IMR-90 (cell line): ENCODE measurements at regions not wholly inside any gene's neighbourhood (a gene's known extent, or its start where the extent isn't known, plus 50 kb on each side); places are given as distances from the start of the nearest gene placed in this dataset.

Source experiments
- ATAC-seq: fragments of 200-7000 bp; cut with Tn5 transposase; 2 replicates; pipeline ENCODE4 v1.9.1; 2020; ENCODE audit warnings: low read depth, mild to moderate bottlenecking, moderate library complexity
- BruUV-seq: library from RNA; stranded (reverse); fragments of 400-500 nt; replicated peaks from 2 replicates; lab custom pipeline; 2021; lab: Mats Ljungman, UMichigan
- CTCF ChIA-PET: fragments of 300-600 bp; formaldehyde crosslinking; extraction: SDS; loops from one replicate; lab custom pipeline; 2021; ENCODE audit warnings: antibody characterized with exemption; lab: Yijun Ruan, JAX
- POLR2A ChIA-PET: fragments of 300-600 bp; sonication (Branson Sonifier 250); formaldehyde crosslinking; loops from one replicate; lab custom pipeline; 2022; ENCODE audit warnings: antibody characterized with exemption; ENCODE audit not compliant: unreplicated experiment; lab: Charles Lee
- DNase-seq: peaks from one replicate; pipeline ENCODE4 v3.0.0; 2013
- H2AFZ ChIP-seq: replicated peaks from 2 replicates; pipeline ENCODE3; 2013; ENCODE audit warnings: low read length, mild to moderate bottlenecking; ENCODE audit not compliant: poor library complexity
- H2AK5ac ChIP-seq: 2 replicates; pipeline ENCODE4 v1.6.1; 2013; ENCODE audit warnings: low read depth, low read length, inconsistent platforms
- H2AK9ac ChIP-seq: replicated peaks from 2 replicates; pipeline ENCODE3; 2013; ENCODE audit warnings: mild to moderate bottlenecking, low read depth, low read length, moderate library complexity; ENCODE audit not compliant: poor library complexity
- H2BK120ac ChIP-seq: 2 replicates; pipeline ENCODE4 v1.6.1; 2013; ENCODE audit warnings: low read depth, low read length, inconsistent platforms
- H2BK15ac ChIP-seq: 3 replicates; pipeline ENCODE4 v1.6.1; 2013; ENCODE audit warnings: low read depth, low read length, inconsistent platforms
- H2BK20ac ChIP-seq: 2 replicates; pipeline ENCODE4 v1.6.1; 2013; ENCODE audit warnings: low read depth, mild to moderate bottlenecking, inconsistent platforms, low read length, moderate library complexity
- H2BK5ac ChIP-seq: 2 replicates; pipeline ENCODE4 v1.6.1; 2013; ENCODE audit warnings: mild to moderate bottlenecking, low read depth, low read length, inconsistent platforms; ENCODE audit not compliant: poor library complexity, severe bottlenecking
- H3K14ac ChIP-seq: replicated peaks from 2 replicates; pipeline ENCODE4 v1.6.1; 2013; ENCODE audit warnings: low read depth, low read length, inconsistent platforms
- H3K18ac ChIP-seq: 2 replicates; pipeline ENCODE4 v1.6.1; 2013; ENCODE audit warnings: low read depth, low read length, control low read depth
- H3K23ac ChIP-seq: 2 replicates; pipeline ENCODE4 v1.6.1; 2013; ENCODE audit warnings: low read depth, low read length, inconsistent platforms
- H3K27ac ChIP-seq: 2 replicates; pipeline ENCODE4 v1.5.1; 2013; ENCODE audit warnings: mild to moderate bottlenecking, control low read depth, low read length; ENCODE audit not compliant: insufficient read depth
- H3K27me3 ChIP-seq: 2 replicates; pipeline ENCODE4 v1.6.1; 2013; ENCODE audit warnings: low read length; ENCODE audit not compliant: control insufficient read depth, insufficient read depth
- H3K36me3 ChIP-seq: 2 replicates; pipeline ENCODE4 v1.6.1; 2013; ENCODE audit warnings: low read length, mixed read lengths; ENCODE audit not compliant: control insufficient read depth, insufficient read depth
- H3K4ac ChIP-seq: 2 replicates; pipeline ENCODE4 v1.6.1; 2013; ENCODE audit warnings: low read depth, low read length, inconsistent platforms
- H3K4me1 ChIP-seq: 2 replicates; pipeline ENCODE4 v1.6.1; 2013; ENCODE audit warnings: low read length, mixed read lengths; ENCODE audit not compliant: control insufficient read depth, insufficient read depth
- H3K4me2 ChIP-seq: 2 replicates; pipeline ENCODE4 v1.6.1; 2013; ENCODE audit warnings: low read depth, mild to moderate bottlenecking, control low read depth, low read length, moderate library complexity
- H3K4me3 ChIP-seq: 2 replicates; pipeline ENCODE4 v1.5.1; 2013; ENCODE audit warnings: low read depth, mild to moderate bottlenecking, control low read depth, low read length, moderate library complexity; ENCODE audit not compliant: insufficient read depth
- H3K56ac ChIP-seq: 2 replicates; pipeline ENCODE4 v1.6.1; 2013; ENCODE audit warnings: low read length, inconsistent platforms; ENCODE audit not compliant: insufficient read depth; ENCODE audit errors: extremely low read depth
- H3K79me1 ChIP-seq, 2 experiments: 2 replicates each; pipeline ENCODE4 v1.6.1; 2013; ENCODE audit warnings: low read length in 2 of 2, inconsistent platforms in 1 of 2, low read depth in 1 of 2
- H3K9ac ChIP-seq: 2 replicates; pipeline ENCODE4 v1.6.1; 2013; ENCODE audit warnings: low read depth, low read length, control low read depth
- H3K9me1 ChIP-seq: 2 replicates; pipeline ENCODE4 v1.6.1; 2013; ENCODE audit warnings: low read length, inconsistent platforms; ENCODE audit not compliant: insufficient read depth
- H3K9me3 ChIP-seq: 2 replicates; pipeline ENCODE4 v1.6.1; 2013; ENCODE audit warnings: low read length; ENCODE audit not compliant: control insufficient read depth, insufficient read depth
- H4K20me1 ChIP-seq: 2 replicates; pipeline ENCODE4 v1.6.1; 2013; ENCODE audit warnings: low read length, inconsistent platforms; ENCODE audit not compliant: insufficient read depth
- H4K5ac ChIP-seq: 2 replicates; pipeline ENCODE4 v1.6.1; 2013; ENCODE audit warnings: mild to moderate bottlenecking, low read depth, low read length, control low read depth
- H4K8ac ChIP-seq, 2 experiments: 2 replicates each; pipeline ENCODE4 v1.6.1; 2013; ENCODE audit warnings: low read depth in 2 of 2, low read length in 2 of 2, control low read depth in 1 of 2, inconsistent platforms in 1 of 2
- H4K91ac ChIP-seq: 2 replicates; pipeline ENCODE4 v1.6.1; 2013; ENCODE audit warnings: low read depth, low read length, inconsistent platforms; ENCODE audit not compliant: insufficient read depth
- BHLHE40 ChIP-seq: fragments of 150-350 bp; IDR thresholded peaks from 2 replicates; pipeline ENCODE4 v1.6.1; 2016; ENCODE audit warnings: mild to moderate bottlenecking, low read depth, low read length
- CEBPB ChIP-seq: IDR thresholded peaks from 2 replicates; pipeline ENCODE4 v1.6.1; 2012; ENCODE audit warnings: low read depth, low read length, improper control_type of control experiment
- CHD1 ChIP-seq: IDR thresholded peaks from 2 replicates; pipeline ENCODE4 v1.6.1; 2012; ENCODE audit warnings: low read depth, low read length, improper control_type of control experiment
- FOS ChIP-seq: fragments of 150-350 bp; IDR thresholded peaks from 2 replicates; pipeline ENCODE4 v1.6.1; 2016; ENCODE audit warnings: low read depth, low read length
- MAFK ChIP-seq: IDR thresholded peaks from 2 replicates; pipeline ENCODE4 v1.6.1; 2012; ENCODE audit warnings: low read depth, low read length, improper control_type of control experiment
- MAZ ChIP-seq: IDR thresholded peaks from 2 replicates; pipeline ENCODE4 v1.6.1; 2012; ENCODE audit warnings: low read depth, mild to moderate bottlenecking, low read length, improper control_type of control experiment, moderate library complexity, borderline replicate concordance
- MXI1 ChIP-seq: IDR thresholded peaks from 2 replicates; pipeline ENCODE4 v1.6.1; 2012; ENCODE audit warnings: low read depth, mild to moderate bottlenecking, low read length, moderate library complexity, borderline replicate concordance
- NFE2L2 ChIP-seq: fragments of 150-350 bp; IDR thresholded peaks from 2 replicates; pipeline ENCODE4 v1.6.1; 2016; ENCODE audit warnings: low read depth, mild to moderate bottlenecking, low read length
- POLR2A ChIP-seq: IDR thresholded peaks from 2 replicates; pipeline ENCODE4 v1.6.1; 2012; ENCODE audit warnings: mild to moderate bottlenecking, low read depth, low read length
- RAD21 ChIP-seq: IDR thresholded peaks from 2 replicates; pipeline ENCODE4 v1.6.1; 2012; ENCODE audit warnings: low read length, improper control_type of control experiment
- RCOR1 ChIP-seq: IDR thresholded peaks from 2 replicates; pipeline ENCODE4 v1.6.1; 2012; ENCODE audit warnings: mild to moderate bottlenecking, low read length, improper control_type of control experiment; ENCODE audit not compliant: insufficient replicate concordance
- RFX5 ChIP-seq: IDR thresholded peaks from 2 replicates; pipeline ENCODE4 v1.8.0; 2012; ENCODE audit warnings: low read depth, mild to moderate bottlenecking, low read length, moderate library complexity
- SMC3 ChIP-seq: fragments of 150-350 bp; IDR thresholded peaks from 2 replicates; pipeline ENCODE4 v1.6.1; 2016; ENCODE audit warnings: low read depth, mild to moderate bottlenecking, antibody characterized with exemption, low read length, moderate library complexity
- USF2 ChIP-seq: fragments of 150-350 bp; IDR thresholded peaks from 2 replicates; pipeline ENCODE4 v1.6.1; 2017; ENCODE audit warnings: mild to moderate bottlenecking, antibody characterized with exemption, low read length, low read depth
- dilution Hi-C: fragments of 300-500 bp; cut with HindIII; formaldehyde crosslinking; loops from one replicate; pipeline ENCODE4 v1.14.3; 2018; ENCODE audit warnings: low sequenced_read_pairs; ENCODE audit not compliant: unreplicated experiment
- in situ Hi-C: fragments of 300-500 bp; cut with MboI; formaldehyde crosslinking; loops from 3 replicates; pipeline ENCODE4 v1.14.3; 2019; ENCODE audit warnings: low sequenced_read_pairs, inconsistent platforms, mixed read lengths
- intact Hi-C: fragments of 100-400 bp; cut with micrococcal nuclease; formaldehyde crosslinking; loops from 2 replicates; pipeline ENCODE4 v1.10.0; 2022
- TF ChIP-seq, protein P1 (sequence below): fragments of 150-350 bp; IDR thresholded peaks from 2 replicates; pipeline ENCODE4 v1.6.1; 2016; ENCODE audit warnings: low read depth, mild to moderate bottlenecking, low read length, moderate library complexity, borderline replicate concordance

DNA sequence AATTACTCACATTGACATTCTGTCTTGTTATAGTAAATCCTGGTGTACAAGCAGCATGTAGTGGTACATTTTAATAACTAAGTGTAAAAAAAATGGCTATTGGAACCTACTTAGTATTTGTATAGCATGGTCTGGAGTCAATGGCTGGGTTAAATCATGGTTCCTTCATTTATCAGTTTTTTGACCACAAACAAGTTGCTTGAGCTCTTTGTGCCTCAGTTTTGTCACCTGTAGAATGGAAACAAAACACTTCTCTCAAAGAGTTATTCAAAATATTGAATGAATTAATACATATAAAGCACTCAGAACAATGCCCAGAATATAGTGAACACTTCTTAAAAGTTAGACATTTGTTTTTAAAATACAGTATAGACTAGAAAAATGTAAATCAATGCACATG is 93.2 kb upstream of the HS3ST5 start:
- Histone ChIP-seq H3K27me3 (no peaks in the 10 kb centered on the region), H3K9ac (no peak overlapping the region), H3K4me3 (no peak overlapping the region), H2BK15ac (no peak overlapping the region), H3K4ac (no peak overlapping the region), H3K79me1 (no peaks in the 10 kb centered on the region), H3K4me1 (no peaks in the 10 kb centered on the region), H2AK5ac (no peak overlapping the region), H4K91ac (no peak overlapping the region), H4K8ac (no peak overlapping the region), H3K27ac (no peak overlapping the region), H2AFZ (no peak overlapping the region), H3K36me3 (no peaks in the 10 kb centered on the region), H3K4me2 (no peak overlapping the region), H4K5ac (no peak overlapping the region), H2BK20ac (no peak overlapping the region), H3K23ac (no peak overlapping the region), H2BK120ac (no peak overlapping the region), H3K9me1 (no peaks in the 10 kb centered on the region), H3K56ac (no peak overlapping the region), H3K9me3 (no peaks in the 10 kb centered on the region), H2BK5ac (no peak overlapping the region), H4K20me1 (no peaks in the 10 kb centered on the region), H2AK9ac (no peak overlapping the region), H3K14ac (no peak overlapping the region), H3K18ac (no peak overlapping the region)
- intact Hi-C loops: no loop called here
- CTCF ChIA-PET: no interaction called here
- ATAC-seq: no peak
- in situ Hi-C loops: no loop called here
- POLR2A ChIA-PET: no interaction called here
- dilution Hi-C loops: no loop called here
- DNase-seq: no peak
- no TSS peak for BruUV-seq
- no peak for TF ChIP-seq CHD1
- TF ChIP-seq RFX5: no peak
- TF ChIP-seq NFE2L2: no peak
- no peak for TF ChIP-seq CEBPB
- TF ChIP-seq RCOR1: no peak
- TF ChIP-seq RAD21: no peak
- TF ChIP-seq SMC3: no peak
- TF ChIP-seq MAZ: no peak
- no peak for TF ChIP-seq BHLHE40
- TF ChIP-seq USF2: no peak
- no peak for TF ChIP-seq POLR2A
- TF ChIP-seq MAFK: no peak
- TF ChIP-seq, protein P1, sequence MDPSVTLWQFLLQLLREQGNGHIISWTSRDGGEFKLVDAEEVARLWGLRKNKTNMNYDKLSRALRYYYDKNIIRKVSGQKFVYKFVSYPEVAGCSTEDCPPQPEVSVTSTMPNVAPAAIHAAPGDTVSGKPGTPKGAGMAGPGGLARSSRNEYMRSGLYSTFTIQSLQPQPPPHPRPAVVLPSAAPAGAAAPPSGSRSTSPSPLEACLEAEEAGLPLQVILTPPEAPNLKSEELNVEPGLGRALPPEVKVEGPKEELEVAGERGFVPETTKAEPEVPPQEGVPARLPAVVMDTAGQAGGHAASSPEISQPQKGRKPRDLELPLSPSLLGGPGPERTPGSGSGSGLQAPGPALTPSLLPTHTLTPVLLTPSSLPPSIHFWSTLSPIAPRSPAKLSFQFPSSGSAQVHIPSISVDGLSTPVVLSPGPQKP: no peak
- no peak for TF ChIP-seq FOS
- TF ChIP-seq MXI1: no peak
